ENCODE measurements at regions not wholly inside any gene's neighbourhood (a gene's known extent, or its start where the extent isn't known, plus 50 kb on each side); places are given as distances from the start of the nearest gene placed in this dataset.

DNA sequence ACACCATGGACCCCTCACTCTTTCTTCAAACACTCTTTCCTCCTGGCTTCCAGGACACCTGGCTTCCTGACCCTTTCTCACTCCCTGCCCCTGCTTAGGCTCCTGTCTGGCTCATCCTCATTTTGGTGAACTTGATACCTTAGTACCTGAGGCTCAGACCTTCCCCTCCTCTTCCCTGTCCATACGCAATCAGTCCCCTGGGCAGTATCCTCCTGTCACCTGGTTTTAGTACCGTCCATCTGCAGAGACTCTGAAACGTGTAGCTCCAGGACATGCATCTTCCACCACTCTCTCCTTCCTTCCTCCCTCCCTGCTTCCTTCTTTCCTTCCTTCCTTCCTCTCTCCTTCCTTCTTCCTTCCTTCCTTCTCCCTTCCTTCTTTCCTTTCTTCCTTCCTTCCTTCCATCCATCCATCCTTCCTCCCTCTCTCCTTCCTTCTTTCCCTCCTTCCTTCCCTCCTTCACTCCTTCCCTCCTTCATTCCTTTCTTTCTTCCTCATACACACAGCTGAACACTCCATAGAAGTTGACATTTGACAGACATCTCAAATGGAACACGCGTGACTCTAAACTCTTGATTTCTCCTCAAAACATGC lies 1488.6 kb downstream of the TBC1D22A start:
- TF ChIP-seq NR2F1 (CRISPR knock-in tag; IDR thresholded peaks at IDR 0.05) (no peak), ZNF781 (CRISPR knock-in tag; IDR thresholded peaks at IDR 0.05; ENCODE audit: borderline replicate concordance, not compliant biosample characterization) (no peak), TAF1 (CRISPR knock-in tag; IDR thresholded peaks at IDR 0.05) (no peak), HIVEP1 (CRISPR knock-in tag; IDR thresholded peaks at IDR 0.05) (no peak), ZNF205 (CRISPR knock-in tag; IDR thresholded peaks at IDR 0.05) (no peak), SATB2 (CRISPR knock-in tag; IDR thresholded peaks at IDR 0.05) (no peak), CTCF (CRISPR knock-in tag; IDR thresholded peaks at IDR 0.05) (no peak), KDM1A (CRISPR knock-in tag; IDR thresholded peaks at IDR 0.05) (no peak), ZNF777 (CRISPR knock-in tag; IDR thresholded peaks at IDR 0.05) (no peak), HNRNPH1 (optimal IDR thresholded peaks at IDR 0.05; ENCODE audit: low read depth, low read length) (no peak), ZNF530 (CRISPR knock-in tag; IDR thresholded peaks at IDR 0.05; ENCODE audit: low read depth) (no peak), ZNF138 (CRISPR knock-in tag; IDR thresholded peaks at IDR 0.05; ENCODE audit: low read depth) (no peak)
- TF ChIP-seq, protein P1, sequence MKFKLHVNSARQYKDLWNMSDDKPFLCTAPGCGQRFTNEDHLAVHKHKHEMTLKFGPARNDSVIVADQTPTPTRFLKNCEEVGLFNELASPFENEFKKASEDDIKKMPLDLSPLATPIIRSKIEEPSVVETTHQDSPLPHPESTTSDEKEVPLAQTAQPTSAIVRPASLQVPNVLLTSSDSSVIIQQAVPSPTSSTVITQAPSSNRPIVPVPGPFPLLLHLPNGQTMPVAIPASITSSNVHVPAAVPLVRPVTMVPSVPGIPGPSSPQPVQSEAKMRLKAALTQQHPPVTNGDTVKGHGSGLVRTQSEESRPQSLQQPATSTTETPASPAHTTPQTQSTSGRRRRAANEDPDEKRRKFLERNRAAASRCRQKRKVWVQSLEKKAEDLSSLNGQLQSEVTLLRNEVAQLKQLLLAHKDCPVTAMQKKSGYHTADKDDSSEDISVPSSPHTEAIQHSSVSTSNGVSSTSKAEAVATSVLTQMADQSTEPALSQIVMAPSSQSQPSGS (CRISPR knock-in tag; IDR thresholded peaks at IDR 0.05), result no peak

Data from HepG2 (cell line).